NB4 (cell line): ENCODE measurements at regions not wholly inside any gene's neighbourhood (a gene's known extent, or its start where the extent isn't known, plus 50 kb on each side); places are given as distances from the start of the nearest gene placed in this dataset.

Source experiments
- DNase-seq: peaks from one replicate; pipeline ENCODE4 v3.0.0; 2010; ENCODE audit warnings: low read depth
- H3K4me3 ChIP-seq: one replicate; pipeline ENCODE4 v1.5.1; 2011; ENCODE audit warnings: mild to moderate bottlenecking, low read depth, low read length, moderate library complexity
- MYC ChIP-seq: IDR thresholded peaks from 2 replicates; pipeline ENCODE4 v1.6.1; 2011; ENCODE audit warnings: low read depth, low read length
- POLR2A ChIP-seq: IDR thresholded peaks from 2 replicates; pipeline ENCODE4 v1.6.1; 2011; ENCODE audit warnings: mild to moderate bottlenecking; ENCODE audit not compliant: insufficient read length; ENCODE audit errors: extremely low read depth
- TF ChIP-seq, protein P1 (sequence below): IDR thresholded peaks from one replicate; pipeline ENCODE4 v1.5.1; 2012; ENCODE audit warnings: low read depth, low read length
- TF ChIP-seq, protein P2 (sequence below): IDR thresholded peaks from 2 replicates; pipeline ENCODE4 v1.6.1; 2011; ENCODE audit warnings: low read depth, low read length

DNA sequence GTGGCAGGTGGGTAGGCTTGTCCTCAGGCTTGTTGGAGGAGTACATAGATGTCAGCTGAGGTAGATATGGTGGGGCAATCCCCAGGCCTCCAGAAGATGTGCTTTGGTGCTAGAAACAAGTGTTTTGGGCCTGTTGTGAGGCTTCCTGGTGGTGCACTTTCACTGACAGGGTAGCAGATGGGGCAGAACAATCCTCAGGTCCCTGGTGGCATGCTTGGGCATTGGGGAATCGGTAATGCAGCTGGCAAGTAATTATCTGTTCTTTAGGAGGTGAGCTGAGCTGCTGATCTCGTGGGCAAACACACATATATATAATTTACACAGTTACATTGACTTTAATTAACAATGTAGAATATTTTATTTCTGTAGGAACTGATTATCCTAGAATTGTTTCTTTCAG lies 458.7 kb downstream of the BMP2 start:
- H3K4me3 ChIP-seq = no peak overlapping the region
- DNase-seq = no peak
- no peak for TF ChIP-seq POLR2A

DNA sequence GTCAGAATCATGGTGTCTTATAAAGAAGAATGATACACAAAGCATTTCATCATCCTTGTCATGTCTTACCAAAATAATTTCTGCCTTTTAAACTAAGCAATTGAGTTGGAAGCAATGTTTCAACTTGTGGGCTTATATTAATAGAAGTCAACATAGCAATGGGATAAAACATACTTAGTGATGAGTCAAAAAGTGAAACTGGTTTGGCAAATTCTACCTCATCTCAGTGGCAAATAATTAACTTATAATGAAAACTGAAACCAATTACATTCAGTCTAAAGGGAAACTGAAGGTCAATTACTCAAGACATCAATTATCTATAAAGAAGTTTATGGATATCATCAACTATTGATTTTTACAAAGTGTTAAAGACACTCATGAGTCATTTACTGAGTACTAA lies 463.8 kb downstream of the BMP2 start:
- TF ChIP-seq, protein P1, sequence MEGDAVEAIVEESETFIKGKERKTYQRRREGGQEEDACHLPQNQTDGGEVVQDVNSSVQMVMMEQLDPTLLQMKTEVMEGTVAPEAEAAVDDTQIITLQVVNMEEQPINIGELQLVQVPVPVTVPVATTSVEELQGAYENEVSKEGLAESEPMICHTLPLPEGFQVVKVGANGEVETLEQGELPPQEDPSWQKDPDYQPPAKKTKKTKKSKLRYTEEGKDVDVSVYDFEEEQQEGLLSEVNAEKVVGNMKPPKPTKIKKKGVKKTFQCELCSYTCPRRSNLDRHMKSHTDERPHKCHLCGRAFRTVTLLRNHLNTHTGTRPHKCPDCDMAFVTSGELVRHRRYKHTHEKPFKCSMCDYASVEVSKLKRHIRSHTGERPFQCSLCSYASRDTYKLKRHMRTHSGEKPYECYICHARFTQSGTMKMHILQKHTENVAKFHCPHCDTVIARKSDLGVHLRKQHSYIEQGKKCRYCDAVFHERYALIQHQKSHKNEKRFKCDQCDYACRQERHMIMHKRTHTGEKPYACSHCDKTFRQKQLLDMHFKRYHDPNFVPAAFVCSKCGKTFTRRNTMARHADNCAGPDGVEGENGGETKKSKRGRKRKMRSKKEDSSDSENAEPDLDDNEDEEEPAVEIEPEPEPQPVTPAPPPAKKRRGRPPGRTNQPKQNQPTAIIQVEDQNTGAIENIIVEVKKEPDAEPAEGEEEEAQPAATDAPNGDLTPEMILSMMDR = no peak
- no peak for TF ChIP-seq MYC
- no peak for TF ChIP-seq POLR2A
- no peak overlapping the region for H3K4me3 ChIP-seq
- no peak for DNase-seq

DNA sequence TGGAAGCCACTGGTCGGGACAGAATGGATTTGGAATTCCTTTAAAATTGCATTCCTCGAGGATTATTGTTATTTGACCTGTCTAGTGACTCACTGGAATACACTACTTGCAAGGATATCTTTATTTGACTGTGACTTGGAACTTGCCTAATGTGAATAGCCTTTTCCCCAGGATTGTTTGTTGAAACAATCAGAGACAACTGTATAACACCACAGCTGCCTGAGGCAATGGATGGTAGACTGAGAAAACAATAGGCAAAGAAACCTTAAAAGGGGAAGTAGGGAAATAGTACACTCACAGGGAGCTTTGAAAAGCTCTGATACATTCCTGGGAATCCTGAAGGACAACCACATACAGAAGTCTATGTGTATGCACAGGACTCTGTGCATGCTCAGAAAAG lies 465.3 kb downstream of the BMP2 start:
- no peak for TF ChIP-seq POLR2A
- TF ChIP-seq, protein P2, sequence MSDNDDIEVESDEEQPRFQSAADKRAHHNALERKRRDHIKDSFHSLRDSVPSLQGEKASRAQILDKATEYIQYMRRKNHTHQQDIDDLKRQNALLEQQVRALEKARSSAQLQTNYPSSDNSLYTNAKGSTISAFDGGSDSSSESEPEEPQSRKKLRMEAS = no peak
- TF ChIP-seq, protein P1 = no peak
- TF ChIP-seq MYC = no peak
- H3K4me3 ChIP-seq = no peak overlapping the region
- DNase-seq = no peak

DNA sequence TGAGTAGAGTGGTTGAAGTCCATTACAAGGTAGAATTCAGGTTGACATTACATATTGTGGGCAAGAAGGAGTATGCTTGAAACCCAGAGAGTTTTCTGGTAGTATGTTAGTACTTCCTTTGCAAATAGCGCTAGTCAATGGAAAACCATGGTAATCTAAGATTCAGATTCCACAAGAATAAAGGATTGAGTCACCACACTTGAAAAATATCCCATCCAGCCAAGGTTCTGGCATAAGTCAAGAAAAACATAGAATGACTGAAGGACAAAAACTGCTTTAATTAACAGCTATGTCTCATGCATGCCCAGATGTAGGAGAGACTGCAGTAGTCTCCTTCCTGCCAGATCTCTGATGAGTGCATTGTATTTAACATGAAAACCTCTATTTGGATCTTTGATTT lies 469.8 kb downstream of the BMP2 start:
- TF ChIP-seq, protein P1 = no peak
- no peak for TF ChIP-seq MYC
- TF ChIP-seq, protein P2 = no peak
- H3K4me3 ChIP-seq = no peak overlapping the region
- no peak for DNase-seq

DNA sequence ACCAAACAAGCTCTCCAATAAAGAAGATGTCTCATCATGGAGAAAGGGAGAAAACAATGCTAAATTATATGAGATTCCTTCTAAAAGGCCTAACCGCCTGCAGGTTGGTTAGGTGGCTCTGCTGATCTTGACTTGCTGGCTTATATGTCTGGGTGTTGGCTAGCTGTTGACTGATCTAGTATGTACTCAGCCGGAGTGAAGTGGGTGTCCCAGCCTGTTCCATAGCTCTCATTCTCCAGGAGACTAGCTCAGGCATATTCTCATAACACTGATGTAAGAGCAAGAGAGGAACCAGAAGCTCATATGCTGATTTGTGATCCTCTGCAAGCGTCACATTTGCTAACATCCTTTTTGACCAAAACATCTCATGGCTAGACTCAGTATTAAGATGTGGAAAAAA lies 473.0 kb downstream of the BMP2 start:
- TF ChIP-seq, protein P2 = no peak
- TF ChIP-seq, protein P1 = no peak
- TF ChIP-seq MYC (no peak), POLR2A (no peak)
- H3K4me3 ChIP-seq = no peak overlapping the region
- DNase-seq = no peak

DNA sequence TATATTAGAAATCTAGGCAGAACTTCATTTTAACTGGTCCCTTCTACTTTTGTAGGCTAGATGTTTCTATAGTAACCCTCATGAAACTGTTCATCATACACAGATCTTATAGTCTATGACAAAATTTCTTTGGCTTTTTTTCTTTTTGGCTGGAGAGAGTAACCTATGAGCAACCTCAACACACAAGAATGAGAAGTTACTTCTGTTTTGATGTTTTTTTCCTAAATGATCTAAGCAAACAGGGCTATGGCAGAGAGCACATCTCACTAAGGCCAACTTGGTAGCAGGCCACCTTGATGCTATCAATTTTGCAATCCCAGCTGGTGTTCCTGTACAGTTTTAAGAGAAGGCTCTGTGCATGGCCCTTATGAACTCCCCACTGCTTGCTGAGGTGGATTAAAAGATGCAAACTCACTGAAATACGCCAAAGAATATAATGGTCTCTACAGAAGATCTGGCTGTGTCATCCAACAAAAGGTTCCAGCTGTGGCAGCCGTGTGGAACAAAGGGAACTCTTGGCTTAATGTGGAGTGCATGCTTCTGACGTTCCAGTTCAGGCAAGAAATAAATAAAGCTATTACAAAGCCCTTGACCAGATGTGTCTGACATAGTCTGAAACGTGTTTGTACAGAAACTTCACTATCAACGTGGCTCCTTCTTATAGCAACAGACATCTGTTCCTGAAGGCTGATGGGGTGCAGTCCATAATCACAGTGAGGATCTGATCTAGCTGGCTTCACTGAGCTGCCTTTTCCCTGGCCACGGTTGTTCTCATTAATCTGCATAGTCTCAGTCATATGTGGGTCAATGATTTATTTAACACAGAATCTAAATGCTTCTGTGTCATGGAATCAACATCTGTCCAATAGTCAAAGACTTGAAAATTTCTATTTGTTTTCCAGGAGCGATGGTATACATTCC lies 481.1 kb downstream of the BMP2 start:
- H3K4me3 ChIP-seq = no peak overlapping the region
- no peak for DNase-seq
- TF ChIP-seq MYC (no peak), POLR2A (no peak)
- TF ChIP-seq, protein P2 = no peak
- TF ChIP-seq, protein P1 = no peak
